Stimulated activated naive CD4-positive, alpha-beta T cell treated with Interleukin-2 at 50 U/mL for 16 hours (primary cell): ENCODE measurements at regions not wholly inside any gene's neighbourhood (a gene's known extent, or its start where the extent isn't known, plus 50 kb on each side); places are given as distances from the start of the nearest gene placed in this dataset.
"Not testable (repeated sequence)": the region's sequence is repeated elsewhere in the genome, so short reads cannot be mapped to it uniquely, and the experiment has no call there.

Experiments
- DNase-seq: peaks from one replicate; lab custom pipeline; 2025; lab: John Stamatoyannopoulos, UW

DNA sequence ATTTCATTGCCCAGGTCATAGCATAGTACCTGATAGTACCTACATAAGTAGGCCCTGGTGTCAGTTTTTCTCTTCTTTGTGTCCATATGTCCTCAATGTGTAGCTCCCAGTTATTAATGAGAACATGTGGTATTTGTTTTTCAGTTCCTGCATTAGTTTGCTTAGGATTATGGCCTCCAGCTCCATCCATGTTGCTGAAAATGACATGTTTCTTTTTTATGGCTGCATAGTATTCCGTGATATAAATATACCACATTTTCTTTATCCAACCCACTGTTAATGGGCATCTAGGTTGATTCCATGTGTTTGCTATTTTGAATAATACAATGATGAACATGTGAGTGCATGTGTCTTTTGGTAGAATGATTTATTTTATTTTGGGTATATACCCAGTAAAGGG, 641.6 kb downstream of the RFPL4B start:
- DNase-seq: no peak

DNA sequence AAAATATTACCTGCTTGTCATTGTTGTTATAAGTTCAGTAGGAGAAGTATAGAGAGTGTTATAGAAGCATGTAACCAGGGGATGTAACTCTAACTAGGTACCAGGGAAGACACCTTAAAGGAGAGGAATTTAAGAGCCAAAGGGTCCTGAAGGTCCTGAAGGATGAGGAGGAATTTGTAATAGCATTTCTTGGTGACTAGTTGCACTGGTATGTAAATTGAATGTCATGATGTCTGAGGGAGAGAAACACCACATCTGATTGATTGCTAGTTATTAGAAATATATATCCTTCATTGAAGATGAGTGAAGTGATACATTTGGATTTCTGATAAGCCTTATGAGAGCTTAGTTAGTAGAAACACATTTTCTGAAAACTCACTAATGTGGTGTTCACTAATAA, 643.8 kb downstream of the RFPL4B start:
- no peak for DNase-seq

DNA sequence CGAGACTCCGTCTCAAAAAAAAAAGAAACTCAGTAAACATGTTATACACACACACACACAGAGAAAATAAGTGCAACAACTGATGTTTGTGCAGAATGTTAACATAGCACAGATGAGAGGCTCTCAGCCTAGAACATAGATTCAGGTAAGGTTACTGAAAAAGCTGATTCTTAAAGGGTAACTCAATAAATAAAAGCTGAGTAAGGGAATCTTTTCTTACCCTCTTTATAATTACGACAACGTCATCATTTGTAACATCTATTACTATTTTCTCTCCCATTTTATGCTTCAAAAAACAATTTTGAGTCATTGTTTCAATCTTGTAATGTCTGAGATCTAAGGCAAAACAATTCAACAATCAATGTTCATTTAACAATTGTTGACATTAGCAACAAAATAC, 644.8 kb downstream of the RFPL4B start:
- no peak for DNase-seq

DNA sequence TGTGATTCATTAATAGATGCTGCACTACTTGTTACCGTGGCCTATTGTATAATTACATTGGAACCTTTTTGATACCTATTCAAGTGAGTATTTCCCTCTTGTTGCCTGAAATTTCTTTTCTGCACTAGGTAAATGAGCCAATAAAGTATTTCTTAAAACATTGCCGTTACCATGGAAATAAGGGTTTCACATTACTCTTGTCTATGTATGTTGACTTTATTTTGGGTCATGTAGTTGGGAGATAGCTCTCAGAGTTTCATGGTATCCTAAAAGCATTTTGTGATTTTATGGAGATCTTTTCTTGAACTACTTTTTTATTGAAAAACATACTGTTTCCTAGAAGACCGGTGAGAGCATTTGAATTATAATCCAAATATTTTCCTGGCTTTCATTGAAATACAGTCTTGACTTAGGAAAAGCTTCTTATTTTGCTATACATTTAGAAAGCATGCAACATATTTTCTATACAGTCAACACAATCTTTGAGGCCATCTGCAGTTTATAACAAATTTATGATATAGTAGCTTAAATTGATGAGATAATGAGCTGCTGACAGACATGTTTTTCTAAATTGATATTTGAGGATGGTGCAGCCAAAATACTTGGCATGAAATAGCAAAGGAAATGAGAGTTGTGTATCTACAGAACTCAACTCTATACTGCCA, 650.4 kb downstream of the RFPL4B start:
- DNase-seq: no peak

DNA sequence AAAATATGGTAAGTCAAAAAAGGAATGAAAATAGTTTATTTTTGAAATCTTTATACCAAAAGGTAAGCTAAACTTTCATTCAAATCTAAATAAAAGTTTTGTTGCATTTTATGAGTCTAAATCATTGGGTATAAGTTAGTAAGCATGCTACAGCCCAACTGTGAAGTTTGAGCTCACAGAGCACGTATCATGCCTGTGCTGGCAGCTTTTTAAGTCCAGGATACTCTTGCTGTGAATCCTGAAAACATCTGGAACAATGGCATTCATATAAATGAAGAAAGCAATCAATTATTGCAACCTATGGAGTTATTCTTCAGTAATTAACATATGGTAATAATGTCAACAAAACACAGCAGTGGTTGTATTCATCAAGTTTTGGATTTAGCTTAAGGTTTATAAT, 656.9 kb downstream of the RFPL4B start:
- DNase-seq: no peak

DNA sequence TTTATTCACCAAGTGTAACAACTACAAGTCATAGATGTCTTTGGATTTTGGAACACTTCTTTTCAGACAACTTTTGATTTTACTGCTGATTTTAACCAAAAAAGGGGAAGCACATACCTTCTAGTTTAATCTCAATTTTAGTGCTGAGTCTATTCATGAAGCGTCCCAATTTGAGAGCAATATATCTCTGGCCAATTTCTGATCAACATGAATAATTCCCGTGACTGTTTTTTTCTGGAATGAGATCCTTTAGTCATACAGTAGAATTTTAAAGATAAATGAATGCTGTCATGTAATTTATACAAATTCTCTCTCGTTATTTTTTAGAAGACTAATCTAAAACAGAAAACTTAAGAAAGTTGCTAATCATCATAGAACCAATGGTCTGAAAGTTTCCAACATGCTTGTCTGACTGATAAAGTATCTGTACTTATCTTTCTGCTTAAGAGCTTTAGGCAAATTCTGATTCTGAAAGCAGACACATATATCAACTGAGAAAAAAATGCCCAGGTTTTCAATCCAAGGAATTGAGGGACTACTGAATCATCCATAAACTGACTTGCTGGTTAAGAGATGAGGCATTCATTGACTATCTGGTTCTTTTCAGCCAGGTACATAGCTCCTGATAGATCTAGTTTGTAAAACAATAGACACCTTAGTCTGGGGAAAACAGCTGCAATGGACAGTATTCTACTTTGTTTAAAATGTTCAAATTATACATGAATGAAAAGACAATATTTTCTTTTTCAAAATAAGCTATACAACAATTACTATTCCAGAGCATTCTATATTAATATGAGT, 657.5 kb downstream of the RFPL4B start:
- DNase-seq: no peak

DNA sequence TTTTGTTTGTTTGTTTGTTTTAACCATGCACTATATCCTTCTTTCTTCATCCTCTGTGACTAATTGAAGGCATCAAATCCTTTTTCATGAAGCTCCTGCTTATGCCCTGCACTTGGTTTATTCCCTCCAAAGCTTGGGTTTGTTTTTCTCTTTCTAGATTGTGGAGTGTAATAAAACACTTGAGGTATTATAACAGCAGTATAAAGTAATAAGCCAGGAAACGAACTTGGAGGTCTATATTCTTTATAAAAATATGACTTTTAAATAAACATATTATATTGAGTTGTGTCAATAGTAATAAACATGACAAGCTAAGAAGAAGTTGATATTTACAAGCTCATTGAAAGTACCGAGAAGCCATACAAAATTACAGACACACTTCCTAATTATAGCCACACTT, 659.4 kb downstream of the RFPL4B start:
- DNase-seq: no peak

DNA sequence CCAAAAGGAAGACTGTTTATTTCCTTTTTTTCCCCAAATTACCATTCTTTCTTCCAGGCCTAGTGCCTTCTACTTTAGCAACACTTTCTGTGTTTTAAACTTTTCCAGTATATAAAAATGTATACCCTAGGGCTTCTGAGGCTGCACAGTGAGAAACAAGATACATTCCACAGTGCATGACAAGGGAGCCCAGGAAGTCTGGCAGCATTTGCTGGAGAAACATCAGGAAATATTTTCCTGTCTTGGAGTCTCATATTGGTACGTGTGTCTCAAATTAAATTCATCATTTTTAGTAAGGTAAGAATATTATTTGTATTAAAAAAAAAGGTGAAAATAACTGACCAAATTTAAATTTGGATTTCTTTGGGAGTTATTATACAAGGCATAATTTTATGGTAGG, 662.6 kb downstream of the RFPL4B start:
- DNase-seq: no peak

DNA sequence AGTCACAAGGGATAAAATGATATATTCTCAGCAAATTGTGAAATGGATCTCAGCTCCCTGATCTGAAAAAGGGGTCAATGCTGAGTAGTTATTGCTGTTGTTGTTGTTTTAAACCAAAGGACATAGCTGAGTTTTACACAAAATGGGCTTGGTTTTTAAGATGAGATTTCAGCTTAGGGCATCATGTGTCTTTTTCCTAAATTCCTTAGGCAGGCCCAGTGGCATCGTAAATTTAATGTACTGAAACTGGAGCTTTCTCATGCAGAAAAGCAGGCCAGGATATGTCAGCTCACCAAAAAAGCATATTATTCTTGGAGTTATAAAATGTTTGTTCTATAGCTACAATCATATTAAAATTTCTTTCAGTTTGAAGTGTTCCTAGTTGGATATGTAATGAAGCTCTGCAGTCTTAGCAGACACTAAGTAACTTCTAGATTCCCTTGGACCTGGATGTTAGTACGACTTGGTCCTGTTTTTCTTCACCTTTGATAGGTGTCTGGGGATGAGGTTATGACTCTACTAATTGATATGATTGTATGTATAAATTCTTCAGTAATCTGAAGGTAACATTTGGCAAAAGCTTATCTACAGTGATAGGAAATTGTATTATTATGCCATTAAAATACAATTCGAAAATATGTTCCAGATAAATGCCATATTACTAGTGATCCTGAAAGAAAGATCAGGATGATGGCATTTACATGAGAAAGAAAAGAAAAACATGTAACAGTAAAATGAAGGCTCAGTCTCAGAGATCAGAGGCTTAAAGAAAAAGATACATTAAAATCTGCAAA, 663.3 kb downstream of the RFPL4B start:
- DNase-seq: no peak

DNA sequence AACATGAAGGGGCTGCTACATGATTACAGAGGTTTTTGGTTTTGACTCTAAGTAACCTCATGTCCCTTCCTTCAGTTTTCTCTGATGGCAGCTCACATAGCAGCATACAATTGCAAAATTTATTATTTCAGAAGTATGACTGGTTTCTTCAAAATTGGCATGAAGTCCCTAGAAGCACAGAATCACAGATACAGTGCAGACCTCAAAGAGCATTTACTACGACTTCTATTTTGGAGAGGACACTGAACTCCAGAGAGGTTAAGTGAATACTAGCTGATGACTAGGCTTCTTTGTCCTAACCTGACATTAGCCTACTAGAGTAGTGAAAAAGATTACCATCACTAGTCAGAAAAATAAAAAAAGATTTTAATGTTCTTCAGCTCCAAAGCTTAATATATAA, 664.3 kb downstream of the RFPL4B start:
- no peak for DNase-seq

DNA sequence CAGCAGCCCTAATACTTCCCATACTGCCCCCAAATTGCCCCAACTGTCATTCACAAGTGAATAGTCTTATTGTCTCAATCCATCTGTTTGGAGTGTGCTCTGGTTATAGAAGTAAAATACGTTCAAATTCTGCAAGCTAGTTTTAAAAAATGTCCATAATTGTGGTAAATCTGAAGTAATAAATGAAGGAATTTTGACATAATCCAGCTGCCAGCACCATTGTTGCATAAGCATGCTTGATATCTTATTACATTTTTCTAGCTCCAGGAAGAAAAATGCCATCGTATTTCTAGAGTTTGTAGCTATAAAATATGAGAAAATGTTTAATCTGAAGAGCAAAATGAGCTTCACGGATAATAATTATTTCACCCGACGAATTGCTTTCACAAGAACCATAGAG, 664.7 kb downstream of the RFPL4B start:
- no peak for DNase-seq

DNA sequence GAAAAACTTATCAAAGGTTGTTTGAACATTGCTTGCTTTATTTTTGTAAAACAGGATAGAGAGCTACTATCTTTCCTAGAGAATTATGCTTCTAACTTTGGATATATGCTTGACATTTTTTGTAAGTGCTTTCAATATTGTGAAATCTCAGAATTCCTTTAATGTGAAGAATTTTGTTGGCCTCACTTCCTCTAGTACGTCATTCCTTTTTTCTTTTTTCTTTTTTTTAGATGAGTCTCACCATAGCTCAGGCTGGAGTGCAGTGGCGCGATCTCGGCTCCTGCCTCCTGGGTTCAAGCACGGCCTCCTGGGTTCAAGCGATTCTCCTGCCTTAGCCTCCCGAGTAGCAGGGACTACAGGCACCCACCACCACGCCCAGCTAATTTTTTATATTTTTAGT, 668.1 kb downstream of the RFPL4B start:
- no peak for DNase-seq

DNA sequence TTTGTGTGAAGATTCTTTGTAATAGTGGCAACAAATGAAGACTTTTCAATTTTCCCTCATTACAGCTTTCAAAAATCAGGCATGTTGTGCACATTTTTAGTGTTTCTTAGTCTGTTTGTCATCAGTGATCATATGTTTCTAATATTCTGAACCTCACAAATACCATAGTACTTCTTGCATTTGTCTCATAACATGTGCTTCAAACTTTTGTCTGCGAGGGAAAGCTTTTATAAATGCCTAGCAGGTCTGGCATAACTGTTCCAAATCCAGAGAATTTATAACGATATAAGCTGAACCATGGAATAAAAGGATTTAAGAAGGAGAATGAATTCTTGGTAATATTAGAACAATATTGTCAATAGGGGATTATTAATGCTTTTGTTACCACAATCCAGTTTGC, 670.2 kb downstream of the RFPL4B start:
- no peak for DNase-seq

DNA sequence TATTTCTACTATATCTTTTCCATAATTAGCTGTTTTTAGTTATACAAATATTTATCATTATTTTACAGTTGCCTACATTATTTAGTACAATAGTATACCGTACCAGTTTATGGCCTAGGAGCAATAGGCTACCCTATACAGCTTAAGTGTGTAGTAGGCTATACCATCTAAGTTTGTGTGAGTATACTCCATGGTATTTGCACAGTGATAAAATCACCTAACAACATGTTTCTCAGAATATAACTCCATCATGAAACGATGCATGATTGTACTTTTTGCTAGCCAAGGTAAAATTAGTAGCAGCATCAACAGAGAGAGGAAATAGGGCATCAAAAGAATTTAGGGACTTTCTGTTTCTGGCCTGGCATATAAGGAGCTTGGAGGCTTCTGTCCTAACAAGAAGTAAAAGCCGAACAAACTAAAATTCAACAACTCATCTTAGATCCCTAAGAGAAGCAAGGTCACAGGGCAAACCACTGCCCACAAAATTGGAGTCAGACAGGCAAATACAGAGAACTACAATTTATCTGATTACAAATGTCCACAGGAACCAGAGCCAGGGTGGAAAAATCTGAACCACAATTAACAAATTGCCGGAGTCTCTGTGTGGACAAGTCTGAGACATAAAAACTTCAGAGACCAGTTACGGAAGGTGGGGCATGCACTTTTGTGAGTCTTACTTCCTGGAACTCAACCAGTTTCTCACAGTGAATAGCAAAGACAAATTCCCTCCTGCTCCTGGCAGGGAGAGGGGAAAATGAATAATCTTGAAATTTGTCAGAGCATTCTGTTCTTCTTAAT, 671.4 kb downstream of the RFPL4B start:
- DNase-seq: no peak

DNA sequence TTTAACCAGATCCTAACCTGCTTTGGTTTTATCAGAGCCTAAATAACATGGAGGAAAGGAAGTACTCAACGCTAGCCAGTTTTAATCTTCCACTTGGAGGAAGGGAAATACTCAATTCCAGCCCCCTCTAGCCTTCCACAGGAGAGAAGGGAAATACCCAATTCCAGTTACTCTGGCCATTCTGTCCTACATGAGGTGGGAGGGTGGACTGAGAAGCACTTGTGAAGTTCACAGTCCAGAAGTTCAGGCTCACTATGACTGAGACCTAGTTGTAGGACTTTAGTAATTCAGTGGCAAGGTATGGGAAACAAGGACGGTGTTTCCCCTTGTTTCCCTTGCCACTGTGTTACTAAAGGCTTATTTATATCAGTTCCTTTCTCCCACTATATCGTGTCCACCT, 672.0 kb downstream of the RFPL4B start:
- DNase-seq: no peak

DNA sequence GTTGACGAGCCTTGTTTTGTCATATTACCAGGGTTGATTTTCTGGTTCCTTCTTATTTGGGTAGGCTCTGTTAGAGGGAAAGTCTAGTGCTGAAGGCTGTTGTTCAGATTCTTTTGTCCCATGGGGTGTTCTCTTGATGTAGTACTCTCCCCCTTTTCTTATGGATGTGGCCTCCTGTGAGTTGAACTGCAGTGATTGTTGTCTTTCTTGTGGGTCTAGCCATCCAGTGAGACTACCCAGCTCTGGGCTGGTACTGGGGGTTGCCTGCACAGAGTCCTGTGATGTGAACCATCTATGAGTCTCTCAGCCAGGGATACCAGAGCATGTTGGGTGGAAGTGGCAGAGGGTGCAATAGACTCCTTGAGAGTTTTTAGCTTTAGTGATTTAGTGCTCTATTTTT, 680.6 kb downstream of the RFPL4B start:
- DNase-seq: no peak

DNA sequence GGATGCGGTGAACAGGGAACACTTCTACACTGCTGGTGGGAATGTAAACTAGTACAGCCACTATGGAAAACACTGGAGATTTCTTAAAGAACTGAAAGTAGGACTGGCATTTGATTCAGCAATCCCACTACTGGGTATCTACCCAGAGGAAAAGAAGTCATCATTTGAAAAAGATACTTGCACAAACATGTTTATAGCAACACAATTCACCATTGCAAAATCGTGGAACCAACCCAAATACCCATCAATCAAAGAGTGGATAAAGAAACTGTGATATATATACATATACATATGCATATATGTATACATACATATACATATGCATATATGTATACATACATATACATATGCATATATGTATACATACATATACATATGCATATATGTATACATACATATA, 682.0 kb downstream of the RFPL4B start:
- DNase-seq: not testable (repeated sequence)

DNA sequence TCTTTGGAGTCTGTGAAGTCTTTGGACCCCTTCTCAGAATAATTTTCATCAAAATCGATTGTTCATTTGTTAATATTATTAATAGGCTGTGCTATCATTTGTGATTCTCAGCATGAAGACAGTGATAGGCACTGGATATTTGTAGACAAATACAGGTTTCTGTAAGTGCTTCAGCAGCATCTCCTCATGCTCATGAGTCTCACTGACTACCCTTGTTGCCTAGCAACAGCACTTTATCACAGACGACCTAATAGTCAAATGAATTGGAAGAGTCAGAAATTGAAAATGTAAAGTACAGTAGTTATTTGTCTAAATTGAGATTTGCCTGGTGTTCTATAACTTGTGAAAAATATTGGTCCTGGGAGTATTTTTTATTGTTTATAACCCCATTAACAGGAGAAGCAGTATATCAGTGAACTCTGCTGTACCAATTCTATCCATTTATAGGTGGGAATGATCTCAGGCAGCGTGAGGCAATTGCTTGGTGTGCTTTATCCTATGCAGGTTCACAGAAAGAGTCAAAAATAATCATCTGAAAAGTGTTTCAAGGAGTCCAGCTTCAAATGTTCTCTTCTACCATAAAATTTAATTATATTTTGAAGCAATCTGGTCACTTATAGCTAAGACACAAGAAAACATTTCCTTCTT, 684.6 kb downstream of the RFPL4B start:
- no peak for DNase-seq

DNA sequence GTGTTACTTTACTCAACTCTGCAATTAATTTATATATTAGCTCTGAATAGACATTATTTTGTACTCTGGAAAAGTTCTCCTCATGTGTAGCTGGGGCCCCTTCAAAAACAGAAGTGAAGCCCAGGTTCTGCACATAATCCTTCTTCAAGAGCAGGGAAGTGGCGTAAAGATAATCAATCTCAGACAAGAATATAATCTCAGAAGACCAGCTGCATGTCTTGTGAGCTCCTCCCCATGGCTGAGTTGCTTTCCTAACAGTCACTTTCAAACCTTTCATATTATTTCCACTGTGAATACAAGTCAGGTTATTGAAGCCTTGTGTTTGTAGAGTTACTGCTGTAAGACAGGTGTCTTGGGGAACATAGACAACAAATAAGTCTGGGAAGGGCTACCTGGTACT, 691.9 kb downstream of the RFPL4B start:
- no peak for DNase-seq

DNA sequence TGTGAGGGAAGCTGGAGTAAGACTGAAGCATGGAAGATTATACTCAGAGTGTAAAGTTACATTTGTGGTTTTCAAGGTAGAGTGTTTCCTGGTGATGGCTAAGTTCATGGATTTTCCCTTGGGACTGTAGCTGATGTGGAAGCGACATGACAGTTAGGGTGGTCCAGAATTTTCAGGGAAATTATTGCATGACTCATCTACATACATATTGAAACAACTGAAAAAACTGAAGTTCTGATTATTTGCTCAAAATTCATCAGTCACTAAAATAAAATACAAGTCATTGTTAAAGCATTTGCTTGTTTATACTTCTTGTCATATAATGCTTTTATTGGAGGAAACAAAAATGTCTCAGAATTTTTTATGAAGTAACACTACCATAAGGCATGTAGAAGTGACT, 700.0 kb downstream of the RFPL4B start:
- DNase-seq: no peak

DNA sequence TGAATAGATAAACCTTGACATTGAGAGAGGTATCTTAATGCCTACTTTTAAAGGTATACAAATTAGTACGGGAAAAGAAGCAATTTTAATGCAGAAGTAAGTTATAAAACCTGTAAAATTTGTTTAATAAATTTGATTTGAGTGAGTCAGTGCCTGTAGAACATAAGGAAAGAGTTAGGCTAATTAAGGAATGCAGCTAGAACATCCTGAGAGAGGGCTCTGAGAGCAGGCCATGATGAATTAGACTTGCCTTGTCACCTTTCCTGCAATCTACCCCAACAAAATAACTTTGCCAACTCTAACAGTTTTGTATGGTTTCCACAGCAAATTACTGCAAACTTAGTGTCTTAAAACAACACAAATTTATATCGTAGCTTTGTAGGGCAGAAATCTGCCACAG, 700.8 kb downstream of the RFPL4B start:
- no peak for DNase-seq

DNA sequence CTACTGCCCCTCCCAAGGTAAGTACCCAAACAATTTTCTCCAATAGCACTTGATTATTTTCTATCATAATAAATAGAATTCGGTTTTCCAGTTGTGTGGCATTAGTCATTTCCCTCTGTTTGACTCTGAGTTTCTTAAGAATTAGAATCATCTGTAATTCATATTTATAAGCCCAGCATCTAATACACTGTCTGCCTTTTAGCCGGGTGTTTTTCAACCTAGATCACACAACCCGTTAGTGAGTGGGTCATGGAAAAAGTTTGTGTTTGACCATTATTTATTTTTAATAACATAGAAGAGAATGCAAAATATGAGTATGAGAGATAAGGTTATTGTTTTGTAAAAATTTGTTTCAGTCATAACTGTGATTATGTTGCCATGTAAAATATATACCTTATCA, 701.6 kb downstream of the RFPL4B start:
- no peak for DNase-seq
